Smooth muscle cell (in vitro differentiated cells): ENCODE measurements at regions not wholly inside any gene's neighbourhood (a gene's known extent, or its start where the extent isn't known, plus 50 kb on each side); places are given as distances from the start of the nearest gene placed in this dataset.

Experiments used
- DNase-seq: peaks from one replicate; lab custom pipeline; 2025; ENCODE audit not compliant: unreplicated experiment; lab: John Stamatoyannopoulos, UW
- H2AFZ ChIP-seq: fragments of 200-600 bp; sonication (generic); 2 replicates; pipeline ENCODE4 v1.6.0; 2016; ENCODE audit warnings: antibody characterized with exemption, low read depth, mild to moderate bottlenecking
- H3F3A ChIP-seq: fragments of 200-600 bp; sonication (generic); 2 replicates; pipeline ENCODE4 v1.6.0; 2017; ENCODE audit warnings: antibody characterized with exemption, low read depth
- H3K27ac ChIP-seq: fragments of 200-600 bp; sonication (generic); 2 replicates; pipeline ENCODE4 v1.5.1; 2016; ENCODE audit warnings: low read depth, mild to moderate bottlenecking
- H3K27me3 ChIP-seq: fragments of 200-600 bp; sonication (generic); 2 replicates; pipeline ENCODE4 v1.6.1; 2016; ENCODE audit warnings: low read depth, mild to moderate bottlenecking
- H3K36me3 ChIP-seq: fragments of 200-600 bp; sonication (generic); 2 replicates; pipeline ENCODE4 v1.5.1; 2016; ENCODE audit warnings: low read depth
- H3K4me1 ChIP-seq: fragments of 200-600 bp; sonication (generic); 2 replicates; pipeline ENCODE4 v1.5.1; 2016; ENCODE audit warnings: low read depth
- H3K4me2 ChIP-seq: fragments of 200-600 bp; sonication (generic); 2 replicates; pipeline ENCODE4 v1.6.0; 2016; ENCODE audit warnings: mild to moderate bottlenecking
- H3K4me3 ChIP-seq: fragments of 200-600 bp; sonication (generic); 2 replicates; pipeline ENCODE4 v1.5.1; 2016; ENCODE audit warnings: mild to moderate bottlenecking
- H3K79me2 ChIP-seq: fragments of 200-600 bp; sonication (generic); 2 replicates; pipeline ENCODE4 v1.6.0; 2016; ENCODE audit warnings: low read depth, mild to moderate bottlenecking
- H3K9ac ChIP-seq: fragments of 200-600 bp; sonication (generic); 2 replicates; pipeline ENCODE4 v1.6.0; 2016; ENCODE audit warnings: low read depth
- H3K9me3 ChIP-seq: fragments of 200-600 bp; sonication (generic); replicated peaks from 2 replicates; pipeline ENCODE4 v1.5.1; 2016; ENCODE audit warnings: low read depth
- H4K20me1 ChIP-seq: fragments of 200-600 bp; sonication (generic); 2 replicates; pipeline ENCODE4 v1.6.0; 2016; ENCODE audit warnings: low read depth
- CTCF ChIP-seq: fragments of 200-600 bp; sonication (generic); IDR thresholded peaks from 2 replicates; pipeline ENCODE4 v1.5.1; 2017; ENCODE audit warnings: borderline replicate concordance, mild to moderate bottlenecking, antibody characterized with exemption; ENCODE audit not compliant: insufficient read depth, poor library complexity, severe bottlenecking
- WGBS: methylation state at CpG from one replicate; pipeline ENCODE4 v1.1.7; 2016; ENCODE audit warnings: low lambda C conversion rate; 5-methylcytosine and 5-hydroxymethylcytosine counted together

- H4K20me1 ChIP-seq = no peaks in the 10 kb centered on the region
- no peaks in the 10 kb centered on the region for H3K79me2 ChIP-seq
- DNase-seq = no peak
- no peaks in the 10 kb centered on the region for H3K36me3 ChIP-seq
- H3K4me3 ChIP-seq = no peak overlapping the region
- 96% methylated on average over 1 of the region's 1 CpG for WGBS
- no peaks in the 10 kb centered on the region for H3K9me3 ChIP-seq
- no peak overlapping the region for H3K9ac ChIP-seq
- H3K4me2 ChIP-seq = no peak overlapping the region
- no peak for TF ChIP-seq CTCF
- H2AFZ ChIP-seq = no peak overlapping the region
- H3K4me1 ChIP-seq = peaks cover 10% of the 10 kb centered on the region
- no peaks in the 10 kb centered on the region for H3K27me3 ChIP-seq
- no peak overlapping the region for H3K27ac ChIP-seq
- no peaks in the 10 kb centered on the region for H3F3A ChIP-seq
These were observed 367.4 kb downstream of the EFNA5 start for GRCh38 chr5:107303171-107303968.

- Histone ChIP-seq H3F3A (no peaks in the 10 kb centered on the region), H3K9ac (no peak overlapping the region), H3K4me1 (peaks cover 10% of the 10 kb centered on the region), H3K4me3 (no peak overlapping the region), H3K27me3 (no peaks in the 10 kb centered on the region), H3K79me2 (no peaks in the 10 kb centered on the region), H2AFZ (no peak overlapping the region), H4K20me1 (no peaks in the 10 kb centered on the region), H3K4me2 (no peak overlapping the region), H3K27ac (no peak overlapping the region), H3K36me3 (no peaks in the 10 kb centered on the region), H3K9me3 (no peaks in the 10 kb centered on the region)
- no peak for TF ChIP-seq CTCF
- 97% methylated on average over 3 of the region's 3 CpGs for WGBS
- no peak for DNase-seq
These were observed 368.3 kb downstream of the EFNA5 start for GRCh38 chr5:107302441-107302840.

GRCh38 chr5:107301999-107302398, 368.7 kb downstream of the EFNA5 start:
- no peak overlapping the region for H3K27ac ChIP-seq

More at GRCh38 chr5:107301999-107302398, 368.7 kb downstream of the EFNA5 start:
- Histone ChIP-seq H4K20me1 (no peaks in the 10 kb centered on the region), H3K4me1 (peaks cover 10% of the 10 kb centered on the region), H3F3A (no peaks in the 10 kb centered on the region), H3K79me2 (no peaks in the 10 kb centered on the region), H3K27me3 (no peaks in the 10 kb centered on the region), H3K36me3 (no peaks in the 10 kb centered on the region), H2AFZ (no peak overlapping the region), H3K9me3 (no peaks in the 10 kb centered on the region), H3K4me2 (no peak overlapping the region), H3K4me3 (no peak overlapping the region), H3K9ac (no peak overlapping the region)
- 92% methylated on average over 3 of the region's 3 CpGs for WGBS
- no peak for DNase-seq
- no peak for TF ChIP-seq CTCF
